H1 (cell line): ENCODE measurements at regions not wholly inside any gene's neighbourhood (a gene's known extent, or its start where the extent isn't known, plus 50 kb on each side); places are given as distances from the start of the nearest gene placed in this dataset.

Experiments used
- CTCF ChIA-PET: fragments of 300-600 bp; sonication (Branson Sonifier 250); formaldehyde crosslinking; loops from one replicate; lab custom pipeline; 2021; ENCODE audit not compliant: partially characterized antibody; lab: Charles Lee
- POLR2A ChIA-PET: fragments of 300-600 bp; sonication (Branson Sonifier 250); formaldehyde crosslinking; loops from one replicate; lab custom pipeline; 2021; ENCODE audit warnings: inconsistent platforms; ENCODE audit not compliant: partially characterized antibody; lab: Charles Lee
- DNase-seq, 2 experiments: peaks; one replicate each; pipeline versions ENCODE4 v3.0.0 to v3.0.0-alpha.2; 2010 to 2022; ENCODE audit warnings: low spot score in 2 of 2, low read depth in 1 of 2, mixed read lengths in 1 of 2
- FAIRE-seq: peaks from 2 replicates; lab custom pipeline; 2011; peaks lifted over from hg19 to GRCh38; lab: Jason Lieb, UNC
- H2AFZ ChIP-seq: 2 replicates; pipeline ENCODE4 v1.8.1; 2012; ENCODE audit warnings: low read length, inconsistent platforms
- H2AK5ac ChIP-seq: 2 replicates; pipeline ENCODE4 v1.6.1; 2013; ENCODE audit warnings: low read depth, low read length
- H2BK120ac ChIP-seq: replicated peaks from 2 replicates; pipeline ENCODE3; 2013; ENCODE audit warnings: low read depth, low read length, inconsistent platforms
- H2BK12ac ChIP-seq: 2 replicates; pipeline ENCODE4 v1.6.1; 2013; ENCODE audit warnings: low read depth, low read length
- H2BK15ac ChIP-seq: 2 replicates; pipeline ENCODE4 v1.6.1; 2013; ENCODE audit warnings: low read length
- H2BK20ac ChIP-seq: 2 replicates; pipeline ENCODE4 v1.6.1; 2013; ENCODE audit warnings: low read length
- H2BK5ac ChIP-seq: 2 replicates; pipeline ENCODE4 v1.6.1; 2013; ENCODE audit warnings: low read depth, low read length
- H3K14ac ChIP-seq: 2 replicates; pipeline ENCODE4 v1.6.1; 2013; ENCODE audit warnings: inconsistent platforms; ENCODE audit not compliant: insufficient read length
- H3K18ac ChIP-seq: 2 replicates; pipeline ENCODE4 v1.6.1; 2013; ENCODE audit warnings: low read length; ENCODE audit errors: extremely low read depth
- H3K23ac ChIP-seq: 2 replicates; pipeline ENCODE4 v1.6.1; 2013; ENCODE audit warnings: inconsistent platforms; ENCODE audit not compliant: insufficient read length
- H3K23me2 ChIP-seq: 2 replicates; pipeline ENCODE4 v1.6.1; 2013; ENCODE audit warnings: low read depth, low read length
- H3K27ac ChIP-seq: 2 replicates; pipeline ENCODE4 v1.6.1; 2011; ENCODE audit warnings: low read depth, low read length, inconsistent platforms
- H3K27me3 ChIP-seq, 4 experiments: replicated peaks in 1 of 4; 1 replicate in 1 of 4; 2 replicates in 3 of 4; pipeline versions ENCODE4 v1.6.1 to v1.8.1; 2011 to 2013; ENCODE audit warnings: low read length in 3 of 4, mild to moderate bottlenecking in 3 of 4, inconsistent platforms in 2 of 4, mixed read lengths in 2 of 4, moderate library complexity in 1 of 4; ENCODE audit not compliant: control insufficient read depth in 3 of 4, insufficient read depth in 3 of 4; ENCODE audit errors: extremely low read depth in 1 of 4
- H3K36me3 ChIP-seq, 4 experiments: 2 replicates each; pipeline versions ENCODE4 v1.6.1 to v1.8.1; 2011 to 2013; ENCODE audit warnings: mild to moderate bottlenecking in 4 of 4, low read length in 3 of 4, moderate library complexity in 2 of 4, control low read depth in 1 of 4, inconsistent platforms in 1 of 4; ENCODE audit not compliant: insufficient read depth in 4 of 4, control insufficient read depth in 2 of 4
- H3K4ac ChIP-seq: replicated peaks from 2 replicates; pipeline ENCODE3; 2013; ENCODE audit warnings: low read length, low read depth, mixed read lengths, inconsistent platforms; ENCODE audit not compliant: insufficient read length
- H3K4me1 ChIP-seq, 4 experiments: replicated peaks in 1 of 4; 1 replicate in 1 of 4; 2 replicates in 3 of 4; pipeline versions ENCODE4 v1.6.1 to v1.8.1; 2011 to 2013; ENCODE audit warnings: low read length in 3 of 4, inconsistent platforms in 2 of 4, mixed read lengths in 1 of 4; ENCODE audit not compliant: insufficient read depth in 4 of 4, control insufficient read depth in 3 of 4
- H3K4me2 ChIP-seq, 2 experiments: 2 replicates each; pipeline versions ENCODE4 v1.6.1 to v1.8.1; 2011 to 2013; ENCODE audit warnings: low read depth in 2 of 2, low read length in 2 of 2, control low read depth in 1 of 2, inconsistent platforms in 1 of 2, mild to moderate bottlenecking in 1 of 2; ENCODE audit not compliant: insufficient read depth in 1 of 2
- H3K4me3 ChIP-seq, 4 experiments: fragments of 200-600, 300-600 bp in 1 of 4; sonication (generic), shearing (Covaris generic), sonication (Bioruptor Twin) in 1 of 4; 2 replicates each; pipeline versions ENCODE4 v1.5.1 to v1.8.1; 2011 to 2016; ENCODE audit warnings: low read length in 4 of 4, low read depth in 3 of 4, control low read depth in 2 of 4, inconsistent platforms in 2 of 4, mild to moderate bottlenecking in 2 of 4, mixed read lengths in 1 of 4, moderate library complexity in 1 of 4; ENCODE audit not compliant: insufficient read depth in 2 of 4; ENCODE audit errors: extremely low read depth in 1 of 4
- H3K56ac ChIP-seq: replicated peaks from 2 replicates; pipeline ENCODE3; 2013; ENCODE audit warnings: low read depth, mild to moderate bottlenecking, mixed read lengths, low read length, inconsistent platforms; ENCODE audit not compliant: insufficient read length
- H3K79me1 ChIP-seq: 2 replicates; pipeline ENCODE4 v1.6.1; 2013; ENCODE audit warnings: low read depth, low read length, control low read depth
- H3K79me2 ChIP-seq, 2 experiments: 2 replicates each; pipeline versions ENCODE4 v1.6.1 to v1.8.1; 2012 to 2013; ENCODE audit warnings: low read length in 2 of 2, mild to moderate bottlenecking in 2 of 2, inconsistent platforms in 1 of 2; ENCODE audit not compliant: insufficient read depth in 2 of 2, control insufficient read depth in 1 of 2
- H3K9ac ChIP-seq, 4 experiments: replicated peaks in 1 of 4; 1 replicate in 1 of 4; 2 replicates in 3 of 4; pipeline versions ENCODE4 v1.6.1 to v1.8.1; 2011 to 2013; ENCODE audit warnings: low read depth in 3 of 4, low read length in 3 of 4, control low read depth in 2 of 4, mild to moderate bottlenecking in 2 of 4, moderate library complexity in 2 of 4, inconsistent platforms in 1 of 4; ENCODE audit errors: extremely low read depth in 1 of 4
- H3K9me3 ChIP-seq, 2 experiments: 2 replicates each; pipeline versions ENCODE4 v1.6.1 to v1.8.1; 2012 to 2013; ENCODE audit warnings: mild to moderate bottlenecking in 2 of 2, moderate library complexity in 2 of 2, control low read depth in 1 of 2, inconsistent platforms in 1 of 2, low read depth in 1 of 2, low read length in 1 of 2, mixed read lengths in 1 of 2; ENCODE audit not compliant: insufficient read depth in 2 of 2
- H4K20me1 ChIP-seq, 2 experiments: replicated peaks in 1 of 2; 2 replicates each; pipeline versions ENCODE3 to v1.8.1; 2011 to 2013; ENCODE audit warnings: inconsistent platforms in 2 of 2, low read length in 2 of 2, mild to moderate bottlenecking in 1 of 2; ENCODE audit not compliant: insufficient read depth in 2 of 2, control insufficient read depth in 1 of 2
- H4K5ac ChIP-seq: 2 replicates; pipeline ENCODE4 v1.6.1; 2013; ENCODE audit warnings: low read length, low read depth, mixed read lengths, inconsistent platforms; ENCODE audit not compliant: insufficient read length
- H4K8ac ChIP-seq: 2 replicates; pipeline ENCODE4 v1.8.0; 2013; ENCODE audit warnings: mild to moderate bottlenecking, moderate library complexity, low read length, inconsistent platforms; ENCODE audit not compliant: insufficient read depth; ENCODE audit errors: extremely low read depth
- H4K91ac ChIP-seq: replicated peaks from 2 replicates; pipeline ENCODE3; 2013; ENCODE audit warnings: low read length, mixed read lengths, inconsistent platforms; ENCODE audit not compliant: insufficient read length
- ATF2 ChIP-seq: IDR thresholded peaks from 2 replicates; pipeline ENCODE4 v1.6.1; 2012; ENCODE audit warnings: low read length, inconsistent platforms
- ATF3 ChIP-seq: IDR thresholded peaks from 2 replicates; pipeline ENCODE4 v1.6.1; 2011; ENCODE audit warnings: low read depth, mild to moderate bottlenecking, low read length; ENCODE audit not compliant: insufficient read depth
- BACH1 ChIP-seq: IDR thresholded peaks from 2 replicates; pipeline ENCODE4 v1.6.1; 2012; ENCODE audit warnings: low read length, improper control_type of control experiment
- CBX8 ChIP-seq: fragments of 300-800, 300-1000 bp; sonication (generic); IDR thresholded peaks from 2 replicates; pipeline ENCODE4 v1.7.1; 2016; ENCODE audit warnings: low read depth, low read length, borderline replicate concordance
- CTBP2 ChIP-seq: IDR thresholded peaks from 2 replicates; pipeline ENCODE4 v1.7.0; 2011; ENCODE audit warnings: borderline replicate concordance, mild to moderate bottlenecking, moderate library complexity, mixed read lengths, low read length; ENCODE audit not compliant: insufficient read depth, insufficient read length
- JUND ChIP-seq: IDR thresholded peaks from 2 replicates; pipeline ENCODE4 v1.6.1; 2011; ENCODE audit warnings: mild to moderate bottlenecking, improper control_type of control experiment, low read length
- TAF7 ChIP-seq: optimal IDR thresholded peaks from 2 replicates; pipeline ENCODE3; 2011; ENCODE audit warnings: low read depth, mild to moderate bottlenecking, inconsistent platforms, low read length, moderate library complexity, borderline replicate concordance
- USF2 ChIP-seq: IDR thresholded peaks from 2 replicates; pipeline ENCODE4 v1.6.1; 2011; ENCODE audit warnings: low read length, improper control_type of control experiment
- WGBS, 2 experiments: shearing (Covaris generic) in 1 of 2; methylation state at CpG; one replicate each; pipeline versions ENCODE4 v1.1.6 to v1.1.7; 2013 to 2015; ENCODE audit warnings: low lambda C conversion rate in 2 of 2, mixed read lengths in 2 of 2, inconsistent platforms in 1 of 2, low coverage in 1 of 2, missing lambda C conversion rate in 1 of 2; ENCODE audit not compliant: insufficient replicate concordance in 2 of 2, insufficient coverage in 1 of 2, insufficient read length in 1 of 2; ENCODE audit errors: extremely low coverage in 1 of 2, missing lambda C conversion rate in 1 of 2; 5-methylcytosine and 5-hydroxymethylcytosine counted together

- Histone ChIP-seq H4K8ac (no peak overlapping the region), H3K23ac (no peak overlapping the region), H3K79me2 (no peaks in the 10 kb centered on the region), H2BK120ac (no peak overlapping the region), H2BK20ac (no peak overlapping the region), H3K14ac (no peak overlapping the region), H3K79me1 (no peaks in the 10 kb centered on the region), H2AK5ac (no peak overlapping the region), H3K56ac (no peak overlapping the region), H3K4me2 (peak overlapping the region in 1 of 2 experiments; percentile 41; a peak in 2 of 4 replicates), H3K18ac (peak overlapping the region; percentile 13; the same call in 1 of the 2 replicates), H4K91ac (no peak overlapping the region), H3K27me3 (no peaks in the 10 kb centered on the region), H3K9ac (no peak overlapping the region), H2BK12ac (no peak overlapping the region), H3K4ac (no peak overlapping the region), H3K36me3 (no peaks in the 10 kb centered on the region), H2AFZ (peak overlapping the region; percentile 93; the same call in 1 of the 2 replicates), H3K9me3 (no peaks in the 10 kb centered on the region), H4K20me1 (no peaks in the 10 kb centered on the region), H3K27ac (no peak overlapping the region), H3K4me3 (no peak overlapping the region), H4K5ac (no peak overlapping the region), H2BK5ac (no peak overlapping the region), H3K23me2 (no peaks in the 10 kb centered on the region), H2BK15ac (no peak overlapping the region), H3K4me1 (peaks cover 0 to 4% (median 1%) of the 10 kb centered on the region in 4 experiments; a peak in 2 of 7 replicates)
- no peak for DNase-seq
- CTCF ChIA-PET: interaction anchor here (1.1 to 1.6 kb wide), 4 partner anchors 9 to 409 kb away, joined by 3 to 5 read pairs (median 4); partner anchors contain the start of genes CENPO and PTRHD1
- FAIRE-seq: peak; percentile 80
- POLR2A ChIA-PET: interaction anchor here (0.6 kb wide), 1 partner anchor 340 kb away, joined by 5 read pairs; no protein-coding TSS in a partner anchor
- 49% methylated on average over 2 of the region's 2 CpGs; no CpG with 5 or more reads in 1 of the 2 experiments for WGBS, 2 experiments
- TF ChIP-seq BACH1: no peak
- TF ChIP-seq TAF7: no peak
- TF ChIP-seq USF2: no peak
- no peak for TF ChIP-seq JUND
- TF ChIP-seq CBX8: no peak
- no peak for TF ChIP-seq ATF2
- TF ChIP-seq CTBP2: no peak
- no peak for TF ChIP-seq ATF3
These were observed 58.0 kb upstream of the ITSN2 start for GRCh38 chr2:24418166-24418841.
